ENCODE measurements at regions not wholly inside any gene's neighbourhood (a gene's known extent, or its start where the extent isn't known, plus 50 kb on each side); places are given as distances from the start of the nearest gene placed in this dataset.

- Mint-ChIP-seq H3K36me3 (ENCODE audit: low read depth) (no peaks in the 10 kb centered on the region), H3K27ac (no peak overlapping the region)
- POLR2A ChIA-PET: no interaction called here
Observed at GRCh38 chr3:20350449-20350848, 164.4 kb upstream of the SGO1 start.

GRCh38 chr3:20346916-20347315, 160.9 kb upstream of the SGO1 start:
- DNase-seq: no peak
- TF ChIP-seq CTCF (IDR thresholded peaks at IDR 0.05): no peak
- H3K9me3 Mint-ChIP-seq: no peaks in the 10 kb centered on the region
- no peaks in the 10 kb centered on the region for H3K4me1 ChIP-seq (ENCODE audit: insufficient read depth, low read length)
- H3K27me3 ChIP-seq (ENCODE audit: control insufficient read depth in 1 of 2, insufficient read depth in 2 of 2, low read length in 2 of 2): no peaks in the 10 kb centered on the region
- CTCF ChIA-PET: no interaction called here
- no peaks in the 10 kb centered on the region for H3K36me3 ChIP-seq (ENCODE audit: insufficient read depth, low read length)
- no peak overlapping the region for H3K4me3 Mint-ChIP-seq
- ATAC-seq (ENCODE audit: poor library complexity): no peak
- no peaks in the 10 kb centered on the region for H3K4me1 Mint-ChIP-seq (ENCODE audit: low read depth)
- no peak overlapping the region for H3K27ac Mint-ChIP-seq
- no peak overlapping the region for H3K27ac ChIP-seq (ENCODE audit: low read depth in 1 of 2, low read length in 2 of 2)
- H3K27me3 Mint-ChIP-seq: no peaks in the 10 kb centered on the region
- H3K9me3 ChIP-seq (ENCODE audit: control insufficient read depth in 1 of 2, insufficient read depth in 1 of 2, low read length in 2 of 2): no peaks in the 10 kb centered on the region
- POLR2A ChIA-PET: no interaction called here
- H3K4me3 ChIP-seq (ENCODE audit: low read length): no peak overlapping the region
- no peaks in the 10 kb centered on the region for H3K36me3 Mint-ChIP-seq (ENCODE audit: low read depth)
- intact Hi-C loops (cut with DNase I, micrococcal nuclease): no loop called here

More at GRCh38 chr3:20350449-20350848, 164.4 kb upstream of the SGO1 start:
- Mint-ChIP-seq H3K4me1 (ENCODE audit: low read depth) (no peaks in the 10 kb centered on the region), H3K27me3 (no peaks in the 10 kb centered on the region), H3K4me3 (no peak overlapping the region), H3K9me3 (no peaks in the 10 kb centered on the region)
- CTCF ChIA-PET: no interaction called here
- intact Hi-C loops (cut with DNase I, micrococcal nuclease): no loop called here
- Histone ChIP-seq H3K27me3 (ENCODE audit: control insufficient read depth in 1 of 2, insufficient read depth in 2 of 2, low read length in 2 of 2) (no peaks in the 10 kb centered on the region), H3K4me1 (ENCODE audit: insufficient read depth, low read length) (no peaks in the 10 kb centered on the region), H3K27ac (ENCODE audit: low read depth in 1 of 2, low read length in 2 of 2) (no peak overlapping the region), H3K9me3 (ENCODE audit: control insufficient read depth in 1 of 2, insufficient read depth in 1 of 2, low read length in 2 of 2) (no peaks in the 10 kb centered on the region), H3K36me3 (ENCODE audit: insufficient read depth, low read length) (no peaks in the 10 kb centered on the region), H3K4me3 (ENCODE audit: low read length) (no peak overlapping the region)
- TF ChIP-seq CTCF (IDR thresholded peaks at IDR 0.05): no peak
- ATAC-seq (ENCODE audit: poor library complexity) (no peak), DNase-seq (no peak)

GRCh38 chr3:20346369-20346768, 160.4 kb upstream of the SGO1 start:
- H3K27me3 Mint-ChIP-seq: no peaks in the 10 kb centered on the region
- Histone ChIP-seq H3K27ac (ENCODE audit: low read depth in 1 of 2, low read length in 2 of 2) (no peak overlapping the region), H3K27me3 (ENCODE audit: control insufficient read depth in 1 of 2, insufficient read depth in 2 of 2, low read length in 2 of 2) (no peaks in the 10 kb centered on the region), H3K36me3 (ENCODE audit: insufficient read depth, low read length) (no peaks in the 10 kb centered on the region), H3K4me3 (ENCODE audit: low read length) (no peak overlapping the region), H3K9me3 (ENCODE audit: control insufficient read depth in 1 of 2, insufficient read depth in 1 of 2, low read length in 2 of 2) (no peaks in the 10 kb centered on the region), H3K4me1 (ENCODE audit: insufficient read depth, low read length) (no peaks in the 10 kb centered on the region)
- H3K36me3 Mint-ChIP-seq (ENCODE audit: low read depth): no peaks in the 10 kb centered on the region
- H3K27ac Mint-ChIP-seq: no peak overlapping the region
- H3K9me3 Mint-ChIP-seq: no peaks in the 10 kb centered on the region
- POLR2A ChIA-PET: no interaction called here
- no peak overlapping the region for H3K4me3 Mint-ChIP-seq
- ATAC-seq (ENCODE audit: poor library complexity): no peak
- no peak for TF ChIP-seq CTCF (IDR thresholded peaks at IDR 0.05)
- DNase-seq: no peak
- intact Hi-C loops (cut with DNase I, micrococcal nuclease): no loop called here
- H3K4me1 Mint-ChIP-seq (ENCODE audit: low read depth): no peaks in the 10 kb centered on the region
- CTCF ChIA-PET: no interaction called here
